A549 (cell line): ENCODE measurements at regions not wholly inside any gene's neighbourhood (a gene's known extent, or its start where the extent isn't known, plus 50 kb on each side); places are given as distances from the start of the nearest gene placed in this dataset.

Source experiments
- BCL3 ChIP-seq: fragments of >200 bp; sonication (Bioruptor Twin); formaldehyde crosslinking; IDR thresholded peaks from 3 replicates; pipeline ENCODE4 v1.6.1; 2016
- CTCF ChIP-seq: fragments of >200 bp; sonication (Bioruptor Twin); formaldehyde crosslinking; IDR thresholded peaks from 3 replicates; pipeline ENCODE4 v1.5.1; 2016
- EP300 ChIP-seq, 2 experiments: fragments of >200 bp; sonication (Bioruptor Twin); formaldehyde crosslinking; IDR thresholded peaks; 2 replicates in 1 of 2; 3 replicates in 1 of 2; pipeline ENCODE4 v1.6.1; 2016 to 2017
- ESRRA ChIP-seq: fragments of 150-350 bp; IDR thresholded peaks from 2 replicates; pipeline ENCODE4 v1.6.1; 2014; ENCODE audit warnings: mild to moderate bottlenecking, low read length, borderline replicate concordance
- FOSB ChIP-seq: fragments of 250-450 bp; sonication (Bioruptor Pico); IDR thresholded peaks from 2 replicates; pipeline ENCODE4 v1.5.0; 2020; ENCODE audit warnings: mild to moderate bottlenecking, moderate library complexity
- HDAC2 ChIP-seq: fragments of 200-600 bp; sonication (generic); IDR thresholded peaks from 2 replicates; pipeline ENCODE4 v1.6.1; 2016
- HMGXB4 ChIP-seq: fragments of 250-450 bp; sonication (Bioruptor Pico); IDR thresholded peaks from 2 replicates; pipeline ENCODE4 v1.5.0; 2021; ENCODE audit warnings: mild to moderate bottlenecking, moderate library complexity, borderline replicate concordance
- HOXA7 ChIP-seq: fragments of 250-450 bp; sonication (Bioruptor Pico); IDR thresholded peaks from 2 replicates; pipeline ENCODE4 v1.5.0; 2020; ENCODE audit warnings: mild to moderate bottlenecking, moderate library complexity
- KDM5A ChIP-seq: fragments of 200-600 bp; sonication (generic); IDR thresholded peaks from 2 replicates; pipeline ENCODE4 v1.6.1; 2016; ENCODE audit warnings: antibody characterized with exemption, mild to moderate bottlenecking
- MAFK ChIP-seq: fragments of 450-650 bp; IDR thresholded peaks from 2 replicates; pipeline ENCODE4 v1.6.1; 2014; ENCODE audit not compliant: partially characterized antibody
- MAZ ChIP-seq: fragments of 150-350 bp; IDR thresholded peaks from 2 replicates; pipeline ENCODE4 v1.6.1; 2014; ENCODE audit warnings: antibody characterized with exemption, low read depth, low read length, borderline replicate concordance
- POLR2A ChIP-seq: IDR thresholded peaks from 2 replicates; pipeline ENCODE4 v1.6.1; 2012; ENCODE audit warnings: mild to moderate bottlenecking, low read length
- TF ChIP-seq, protein P1 (sequence below): fragments of 200-600 bp; sonication (generic); IDR thresholded peaks from 2 replicates; pipeline ENCODE4 v1.6.1; 2016; ENCODE audit warnings: antibody characterized with exemption, mild to moderate bottlenecking, moderate library complexity

DNA sequence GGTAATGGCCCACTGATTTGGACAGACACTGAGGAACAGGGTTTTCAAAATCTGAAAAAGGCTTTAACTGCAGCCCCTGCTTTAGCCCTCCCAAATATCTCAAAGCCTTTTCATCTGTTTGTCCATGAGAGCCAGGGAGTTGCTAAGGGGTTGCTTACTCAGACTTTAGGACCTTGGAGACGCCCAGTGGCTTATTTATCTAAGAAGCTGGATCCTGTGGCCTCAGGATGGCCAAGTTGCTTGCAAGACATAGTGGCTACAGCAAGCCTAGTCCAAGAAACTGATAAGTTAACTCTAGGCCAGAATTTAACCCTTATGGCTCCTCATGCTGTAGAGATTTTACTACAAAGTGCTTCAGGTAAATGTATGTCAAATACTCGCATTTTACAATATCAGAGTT, 924.8 kb upstream of the AMELY start:
- TF ChIP-seq CTCF (no peak), HMGXB4 (CRISPR knock-in tag) (no peak), POLR2A (no peak), HDAC2 (no peak), FOSB (CRISPR knock-in tag) (no peak), MAZ (no peak), KDM5A (no peak), EP300 (IDR thresholded peaks at IDR 0.05) (no peak), BCL3 (no peak), HOXA7 (CRISPR knock-in tag) (no peak), ESRRA (no peak), MAFK (no peak)
- TF ChIP-seq, protein P1, sequence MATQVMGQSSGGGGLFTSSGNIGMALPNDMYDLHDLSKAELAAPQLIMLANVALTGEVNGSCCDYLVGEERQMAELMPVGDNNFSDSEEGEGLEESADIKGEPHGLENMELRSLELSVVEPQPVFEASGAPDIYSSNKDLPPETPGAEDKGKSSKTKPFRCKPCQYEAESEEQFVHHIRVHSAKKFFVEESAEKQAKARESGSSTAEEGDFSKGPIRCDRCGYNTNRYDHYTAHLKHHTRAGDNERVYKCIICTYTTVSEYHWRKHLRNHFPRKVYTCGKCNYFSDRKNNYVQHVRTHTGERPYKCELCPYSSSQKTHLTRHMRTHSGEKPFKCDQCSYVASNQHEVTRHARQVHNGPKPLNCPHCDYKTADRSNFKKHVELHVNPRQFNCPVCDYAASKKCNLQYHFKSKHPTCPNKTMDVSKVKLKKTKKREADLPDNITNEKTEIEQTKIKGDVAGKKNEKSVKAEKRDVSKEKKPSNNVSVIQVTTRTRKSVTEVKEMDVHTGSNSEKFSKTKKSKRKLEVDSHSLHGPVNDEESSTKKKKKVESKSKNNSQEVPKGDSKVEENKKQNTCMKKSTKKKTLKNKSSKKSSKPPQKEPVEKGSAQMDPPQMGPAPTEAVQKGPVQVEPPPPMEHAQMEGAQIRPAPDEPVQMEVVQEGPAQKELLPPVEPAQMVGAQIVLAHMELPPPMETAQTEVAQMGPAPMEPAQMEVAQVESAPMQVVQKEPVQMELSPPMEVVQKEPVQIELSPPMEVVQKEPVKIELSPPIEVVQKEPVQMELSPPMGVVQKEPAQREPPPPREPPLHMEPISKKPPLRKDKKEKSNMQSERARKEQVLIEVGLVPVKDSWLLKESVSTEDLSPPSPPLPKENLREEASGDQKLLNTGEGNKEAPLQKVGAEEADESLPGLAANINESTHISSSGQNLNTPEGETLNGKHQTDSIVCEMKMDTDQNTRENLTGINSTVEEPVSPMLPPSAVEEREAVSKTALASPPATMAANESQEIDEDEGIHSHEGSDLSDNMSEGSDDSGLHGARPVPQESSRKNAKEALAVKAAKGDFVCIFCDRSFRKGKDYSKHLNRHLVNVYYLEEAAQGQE, result no peak
